ENCODE measurements at regions not wholly inside any gene's neighbourhood (a gene's known extent, or its start where the extent isn't known, plus 50 kb on each side); places are given as distances from the start of the nearest gene placed in this dataset.
"Not testable (repeated sequence)": the region's sequence is repeated elsewhere in the genome, so short reads cannot be mapped to it uniquely, and the experiment has no call there.

- no peak for DNase-seq
Observed at GRCh38 chr3:4897765-4898453, 81.3 kb upstream of the BHLHE40 start.

- DNase-seq, result peak; percentile 19
Observed at GRCh38 chr3:4898454-4899313, 80.6 kb upstream of the BHLHE40 start.

GRCh38 chr3:4899710-4900109, 79.5 kb upstream of the BHLHE40 start:
- DNase-seq, result no peak

GRCh38 chr3:4900298-4900697, 78.9 kb upstream of the BHLHE40 start:
- DNase-seq, result peak; percentile 35

GRCh38 chr3:4904811-4905695, 74.2 kb upstream of the BHLHE40 start:
- DNase-seq, result peak; percentile 53

- peak; percentile 72 for DNase-seq
Observed at GRCh38 chr3:4906107-4906621, 73.1 kb upstream of the BHLHE40 start.

- no peak for DNase-seq
Observed at GRCh38 chr3:4907050-4907449, 72.2 kb upstream of the BHLHE40 start.

GRCh38 chr3:4907643-4908432, 71.4 kb upstream of the BHLHE40 start:
- DNase-seq, result no peak

GRCh38 chr3:4908433-4909156, 70.6 kb upstream of the BHLHE40 start:
- DNase-seq, result peak; percentile 75

GRCh38 chr3:4914464-4914863, 64.8 kb upstream of the BHLHE40 start:
- no peak for DNase-seq

- not testable (repeated sequence) for DNase-seq
Observed at GRCh38 chr3:4921589-4921988, 57.6 kb upstream of the BHLHE40 start.

GRCh38 chr3:4926892-4927291, 52.3 kb upstream of the BHLHE40 start:
- DNase-seq, result no peak

- no peak for DNase-seq
Observed at GRCh38 chr3:4928277-4928789, 50.9 kb upstream of the BHLHE40 start.
